ENCODE measurements at regions not wholly inside any gene's neighbourhood (a gene's known extent, or its start where the extent isn't known, plus 50 kb on each side); places are given as distances from the start of the nearest gene placed in this dataset.
"Not testable (repeated sequence)": the region's sequence is repeated elsewhere in the genome, so short reads cannot be mapped to it uniquely, and the experiment has no call there.

DNA sequence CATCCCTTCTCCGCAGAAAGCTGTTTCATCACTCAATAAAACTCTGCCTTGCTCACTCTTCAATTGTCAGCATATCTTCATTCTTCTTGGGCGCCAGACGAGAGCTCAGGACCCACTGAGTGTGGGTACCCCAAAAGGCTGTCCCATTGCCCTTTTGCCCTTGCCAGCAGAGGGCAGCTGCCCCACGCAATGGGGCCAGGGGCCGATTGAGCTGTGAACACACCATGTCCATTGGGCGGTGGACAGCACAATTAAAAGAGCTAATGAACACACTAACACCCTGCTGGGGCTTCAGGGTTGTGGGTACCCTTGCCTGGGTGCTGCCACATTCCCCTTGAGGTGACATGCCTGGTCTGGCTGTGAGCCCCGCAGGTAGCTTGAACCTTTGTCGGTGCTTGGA, 487.2 kb upstream of the NUDT12 start:
- Histone ChIP-seq H3K36me3 (no peaks in the 10 kb centered on the region), H3K27me3 (ENCODE audit: low read depth) (no peaks in the 10 kb centered on the region), H3K4me1 (no peaks in the 10 kb centered on the region), H3K9me3 (replicated peaks) (no peaks in the 10 kb centered on the region), H3K4me3 (no peak overlapping the region), H3K27ac (replicated peaks) (no peak overlapping the region)
- intact Hi-C loops (cut with micrococcal nuclease): no loop called here
- TF ChIP-seq, protein P1, sequence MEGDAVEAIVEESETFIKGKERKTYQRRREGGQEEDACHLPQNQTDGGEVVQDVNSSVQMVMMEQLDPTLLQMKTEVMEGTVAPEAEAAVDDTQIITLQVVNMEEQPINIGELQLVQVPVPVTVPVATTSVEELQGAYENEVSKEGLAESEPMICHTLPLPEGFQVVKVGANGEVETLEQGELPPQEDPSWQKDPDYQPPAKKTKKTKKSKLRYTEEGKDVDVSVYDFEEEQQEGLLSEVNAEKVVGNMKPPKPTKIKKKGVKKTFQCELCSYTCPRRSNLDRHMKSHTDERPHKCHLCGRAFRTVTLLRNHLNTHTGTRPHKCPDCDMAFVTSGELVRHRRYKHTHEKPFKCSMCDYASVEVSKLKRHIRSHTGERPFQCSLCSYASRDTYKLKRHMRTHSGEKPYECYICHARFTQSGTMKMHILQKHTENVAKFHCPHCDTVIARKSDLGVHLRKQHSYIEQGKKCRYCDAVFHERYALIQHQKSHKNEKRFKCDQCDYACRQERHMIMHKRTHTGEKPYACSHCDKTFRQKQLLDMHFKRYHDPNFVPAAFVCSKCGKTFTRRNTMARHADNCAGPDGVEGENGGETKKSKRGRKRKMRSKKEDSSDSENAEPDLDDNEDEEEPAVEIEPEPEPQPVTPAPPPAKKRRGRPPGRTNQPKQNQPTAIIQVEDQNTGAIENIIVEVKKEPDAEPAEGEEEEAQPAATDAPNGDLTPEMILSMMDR (IDR thresholded peaks at IDR 0.05; ENCODE audit: borderline replicate concordance): no peak
- DNase-seq: no peak

DNA sequence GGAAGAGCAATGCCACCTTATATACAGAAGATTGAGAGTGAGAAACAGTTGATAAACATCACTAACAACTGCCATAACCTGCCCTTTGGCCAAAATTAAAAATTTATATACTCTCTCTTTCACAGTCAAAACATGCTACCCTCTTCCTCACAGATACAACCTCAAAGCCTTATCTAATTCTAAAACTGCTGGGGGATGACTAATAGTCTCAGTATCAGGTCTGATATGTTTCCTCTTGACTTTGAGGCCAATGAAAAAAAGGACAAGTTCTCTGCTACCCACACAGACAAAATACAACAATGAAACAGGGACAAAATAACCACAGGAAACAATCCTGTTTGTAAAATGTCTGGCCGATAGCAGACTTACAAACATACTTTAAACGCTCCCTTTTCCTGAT, 485.6 kb upstream of the NUDT12 start:
- intact Hi-C loops (cut with micrococcal nuclease): no loop called here
- Histone ChIP-seq H3K27ac (replicated peaks) (no peak overlapping the region), H3K9me3 (replicated peaks) (no peaks in the 10 kb centered on the region), H3K4me1 (no peaks in the 10 kb centered on the region), H3K36me3 (no peaks in the 10 kb centered on the region), H3K4me3 (no peak overlapping the region), H3K27me3 (ENCODE audit: low read depth) (no peaks in the 10 kb centered on the region)
- TF ChIP-seq, protein P1 (IDR thresholded peaks at IDR 0.05; ENCODE audit: borderline replicate concordance): no peak
- no peak for DNase-seq

DNA sequence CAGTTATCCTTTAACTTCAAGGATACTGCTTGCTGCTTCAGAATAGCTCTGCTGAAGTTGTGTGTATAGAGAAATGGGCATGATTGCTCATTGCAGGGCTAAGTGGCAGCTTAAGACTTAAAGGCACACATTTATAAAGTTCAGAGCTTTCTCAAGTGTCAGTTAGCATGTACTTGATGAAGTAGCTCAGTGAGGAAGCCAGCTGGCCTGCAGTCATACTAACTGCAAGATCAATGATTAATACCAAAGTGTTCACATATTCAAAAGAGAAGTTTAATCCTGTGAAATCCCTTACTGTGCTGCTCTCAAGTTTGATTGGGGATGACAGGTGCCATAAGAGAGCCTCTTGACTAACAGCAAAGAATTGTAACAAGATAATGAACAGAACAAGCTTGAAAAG, 483.4 kb upstream of the NUDT12 start:
- H3K4me3 ChIP-seq: no peak overlapping the region
- intact Hi-C loops (cut with micrococcal nuclease): no loop called here
- H3K27me3 ChIP-seq (ENCODE audit: low read depth): no peaks in the 10 kb centered on the region
- no peaks in the 10 kb centered on the region for H3K4me1 ChIP-seq
- no peak for DNase-seq
- H3K27ac ChIP-seq (replicated peaks): no peak overlapping the region
- TF ChIP-seq, protein P1 (IDR thresholded peaks at IDR 0.05; ENCODE audit: borderline replicate concordance): no peak
- no peaks in the 10 kb centered on the region for H3K36me3 ChIP-seq
- H3K9me3 ChIP-seq (replicated peaks): no peaks in the 10 kb centered on the region

DNA sequence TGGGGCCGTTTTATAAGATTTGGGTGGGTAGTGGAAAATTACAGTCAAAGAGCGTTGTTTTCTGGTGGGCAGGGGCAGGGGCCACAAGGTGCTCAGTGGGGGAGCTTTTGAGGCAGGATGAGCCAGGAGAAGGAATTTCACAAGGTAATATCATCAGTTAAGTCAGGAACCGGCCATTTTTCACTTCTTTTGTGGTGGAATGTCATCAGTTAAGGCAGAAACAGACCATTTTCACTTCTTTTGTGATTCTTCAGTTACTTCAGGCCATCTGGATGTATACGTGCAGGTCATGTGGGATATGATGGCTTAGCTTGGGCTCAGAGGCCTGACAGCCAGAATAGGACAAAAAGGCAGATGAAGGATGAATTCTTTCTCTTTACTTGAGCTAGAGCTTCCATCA, 477.3 kb upstream of the NUDT12 start:
- H3K4me3 ChIP-seq; H3K4me1 ChIP-seq; H3K36me3 ChIP-seq; H3K9me3 ChIP-seq (replicated peaks); H3K27me3 ChIP-seq (ENCODE audit: low read depth); intact Hi-C loops (cut with micrococcal nuclease); H3K27ac ChIP-seq (replicated peaks); DNase-seq: not testable (repeated sequence)

DNA sequence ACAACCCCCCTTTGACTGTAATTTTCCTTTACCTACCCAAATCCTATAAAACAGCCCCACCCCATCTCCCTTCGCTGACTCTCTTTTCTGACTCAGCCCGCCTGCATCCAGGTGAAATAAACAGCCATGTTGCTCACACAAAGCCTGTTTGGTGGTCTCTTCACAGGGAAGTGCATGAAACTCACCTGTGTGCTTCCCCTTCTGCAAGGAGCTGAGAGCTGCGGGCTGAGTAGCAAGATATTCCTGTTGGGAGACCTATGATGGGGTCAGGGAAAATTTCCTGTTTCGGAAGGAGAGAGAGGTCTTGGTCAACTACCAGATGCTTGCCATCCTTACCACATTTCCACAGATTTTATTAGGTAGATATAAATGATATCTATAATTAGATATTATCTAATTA, 474.5 kb upstream of the NUDT12 start:
- H3K27me3 ChIP-seq (ENCODE audit: low read depth); H3K36me3 ChIP-seq; H3K9me3 ChIP-seq (replicated peaks); intact Hi-C loops (cut with micrococcal nuclease); H3K27ac ChIP-seq (replicated peaks); H3K4me3 ChIP-seq; H3K4me1 ChIP-seq; DNase-seq: not testable (repeated sequence)

DNA sequence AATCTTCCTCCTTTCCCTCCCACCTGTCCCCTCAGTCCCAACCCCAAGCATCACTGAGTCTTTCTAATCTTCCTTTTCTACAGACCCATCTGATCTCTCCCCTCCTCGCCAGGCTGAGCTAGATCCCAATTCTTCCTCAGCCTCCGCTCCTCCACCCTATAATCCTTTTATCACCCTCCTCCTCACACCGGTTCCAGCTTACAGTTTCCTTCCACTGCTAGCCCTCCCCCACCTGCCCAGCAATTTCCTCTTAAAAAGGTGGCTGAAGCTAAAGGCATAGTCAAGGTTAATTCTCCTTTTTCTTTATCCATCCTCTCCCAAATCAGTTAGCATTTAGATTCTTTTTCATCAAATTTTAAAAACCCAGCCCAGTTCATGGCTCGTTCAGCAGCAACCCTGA, 470.6 kb upstream of the NUDT12 start:
- peaks cover 36% of the 10 kb centered on the region for H3K9me3 ChIP-seq (replicated peaks)
- intact Hi-C loops (cut with micrococcal nuclease): not testable (repeated sequence)

DNA sequence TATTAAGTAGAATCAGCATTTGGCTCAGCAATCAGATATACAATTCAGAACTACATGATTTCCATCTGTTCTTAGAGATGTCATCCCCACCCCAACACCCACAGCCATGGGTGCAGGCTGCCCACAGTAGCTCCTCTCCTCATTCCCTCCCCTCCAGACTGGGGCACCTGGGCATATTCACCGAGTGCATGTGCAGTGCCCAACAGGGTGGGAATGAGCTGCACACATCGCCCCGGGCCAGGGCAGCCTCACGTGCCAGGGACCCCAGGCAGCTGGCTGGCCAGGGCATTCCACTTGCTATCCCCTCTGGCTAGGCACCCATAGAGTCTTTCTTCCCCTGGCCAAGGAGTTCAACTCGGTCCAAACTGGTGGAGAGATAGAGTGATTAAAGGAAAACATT, 461.9 kb upstream of the NUDT12 start:
- TF ChIP-seq, protein P1 (IDR thresholded peaks at IDR 0.05; ENCODE audit: borderline replicate concordance): no peak
- H3K4me1 ChIP-seq: no peaks in the 10 kb centered on the region
- intact Hi-C loops (cut with micrococcal nuclease): no loop called here
- no peak for DNase-seq
- H3K36me3 ChIP-seq: no peaks in the 10 kb centered on the region
- H3K27ac ChIP-seq (replicated peaks): no peak overlapping the region
- H3K9me3 ChIP-seq (replicated peaks): peaks cover 32% of the 10 kb centered on the region
- no peaks in the 10 kb centered on the region for H3K27me3 ChIP-seq (ENCODE audit: low read depth)
- H3K4me3 ChIP-seq: no peak overlapping the region

More for the DNA sequence above, 470.6 kb upstream of the NUDT12 start:
- not testable (repeated sequence) for DNase-seq; H3K36me3 ChIP-seq; H3K4me1 ChIP-seq; H3K27ac ChIP-seq (replicated peaks); H3K4me3 ChIP-seq; H3K27me3 ChIP-seq (ENCODE audit: low read depth)

Data from left ventricle myocardium inferior (tissue), 1 donor.